Panc1 (cell line): ENCODE measurements at regions not wholly inside any gene's neighbourhood (a gene's known extent, or its start where the extent isn't known, plus 50 kb on each side); places are given as distances from the start of the nearest gene placed in this dataset.

Source experiments
- ATAC-seq: fragments of 200-7000 bp; cut with Tn5 transposase; 2 replicates; pipeline ENCODE4 v1.9.1; 2020; ENCODE audit warnings: mild to moderate bottlenecking, moderate library complexity
- BruUV-seq: library from RNA; stranded (reverse); fragments of 400-500 nt; replicated peaks from 2 replicates; lab custom pipeline; 2021; lab: Mats Ljungman, UMichigan
- CTCF ChIA-PET: fragments of 300-600 bp; sonication (Branson Sonifier 250); formaldehyde crosslinking; loops from one replicate; lab custom pipeline; 2022; ENCODE audit warnings: antibody characterized with exemption; lab: Charles Lee
- POLR2A ChIA-PET: fragments of 300-600 bp; sonication (Branson Sonifier 250); formaldehyde crosslinking; loops from one replicate; lab custom pipeline; 2022; ENCODE audit warnings: antibody characterized with exemption; lab: Charles Lee
- DNase-seq: peaks from one replicate; pipeline ENCODE4 v3.0.0-alpha.2; 2010; ENCODE audit warnings: low read depth, low spot score
- H3K27ac ChIP-seq: 2 replicates; pipeline ENCODE4 v1.5.1; 2011; ENCODE audit warnings: mild to moderate bottlenecking, low read length, inconsistent platforms
- H3K27me3 ChIP-seq: fragments of 200-500 bp; sonication (Bioruptor generic); 2 replicates; pipeline ENCODE4 v1.6.0; 2014; ENCODE audit warnings: low read length, inconsistent platforms; ENCODE audit not compliant: control insufficient read depth, insufficient read depth
- H3K36me3 ChIP-seq: fragments of 200-500 bp; sonication (Bioruptor generic); 2 replicates; pipeline ENCODE4 v1.5.1; 2014; ENCODE audit warnings: inconsistent platforms, mild to moderate bottlenecking, low read length, moderate library complexity; ENCODE audit not compliant: control insufficient read depth, insufficient read depth
- H3K4me1 ChIP-seq: 2 replicates; pipeline ENCODE4 v1.5.1; 2011; ENCODE audit warnings: inconsistent platforms, mild to moderate bottlenecking, low read length, moderate library complexity; ENCODE audit not compliant: control insufficient read depth, insufficient read depth
- H3K4me3 ChIP-seq, 2 experiments: 2 replicates each; pipeline ENCODE4 v1.5.1; 2011 to 2012; ENCODE audit warnings: low read depth in 2 of 2, low read length in 2 of 2, mild to moderate bottlenecking in 2 of 2, inconsistent platforms in 1 of 2, moderate library complexity in 1 of 2
- H3K9me3 ChIP-seq: fragments of 200-500 bp; sonication (Bioruptor generic); 2 replicates; pipeline ENCODE4 v1.5.1; 2014; ENCODE audit warnings: low read depth, mild to moderate bottlenecking, inconsistent platforms, low read length, moderate library complexity; ENCODE audit not compliant: control insufficient read depth, insufficient read depth
- CTCF ChIP-seq: fragments of 450-650 bp; IDR thresholded peaks from 2 replicates; pipeline ENCODE4 v1.5.1; 2017; ENCODE audit warnings: mild to moderate bottlenecking
- POLR2AphosphoS5 ChIP-seq: IDR thresholded peaks from 2 replicates; pipeline ENCODE4 v1.6.1; 2012; ENCODE audit warnings: mild to moderate bottlenecking, low read depth, low read length, moderate library complexity
- REST ChIP-seq, 2 experiments: IDR thresholded peaks; 2 replicates each; pipeline ENCODE4 v1.6.1; 2011 to 2012; ENCODE audit warnings: low read depth in 2 of 2, control low read depth in 1 of 2, low read length in 1 of 2, mild to moderate bottlenecking in 1 of 2, moderate library complexity in 1 of 2; ENCODE audit not compliant: insufficient read depth in 1 of 2
- SIN3A ChIP-seq: IDR thresholded peaks from 2 replicates; pipeline ENCODE4 v1.6.1; 2012; ENCODE audit warnings: low read depth, mild to moderate bottlenecking, low read length, moderate library complexity, borderline replicate concordance; ENCODE audit not compliant: insufficient read depth
- TCF7L2 ChIP-seq: IDR thresholded peaks from 2 replicates; pipeline ENCODE4 v1.6.1; 2011; ENCODE audit warnings: mild to moderate bottlenecking, low read depth, low read length, inconsistent platforms
- in situ Hi-C: cut with HindIII; loops from 2 replicates; pipeline ENCODE4 v1.10.0; 2016; ENCODE audit warnings: low sequenced_read_pairs, low pct_unique_long_range_greater_than_20kb
- intact Hi-C: fragments of 100-400 bp; cut with micrococcal nuclease; formaldehyde crosslinking; loops from one replicate; pipeline ENCODE4 v1.10.0; 2022; ENCODE audit not compliant: unreplicated experiment

GRCh38 chr16:6165330-6165979, 1067.9 kb upstream of the EEF2KMT start:
- CTCF ChIA-PET: interaction anchor here (0.8 kb wide), 1 partner anchor 150 kb away, joined by 3 read pairs; no protein-coding TSS in a partner anchor
- in situ Hi-C loops: no loop called here
- ATAC-seq (no peak), DNase-seq (no peak)
- TF ChIP-seq CTCF: peak; percentile 33; the same call in 1 of the 2 replicates
- TF ChIP-seq SIN3A: no peak
- intact Hi-C loops: loop anchor here (10.0 kb wide), 1 partner anchor 141 kb away; no protein-coding TSS in a partner anchor
- no peak overlapping the region for H3K27ac ChIP-seq
- no peak overlapping the region for H3K4me3 ChIP-seq
- no peaks in the 10 kb centered on the region for H3K36me3 ChIP-seq
- no peaks in the 10 kb centered on the region for H3K4me1 ChIP-seq
- POLR2A ChIA-PET: no interaction called here
- no peaks in the 10 kb centered on the region for H3K9me3 ChIP-seq
- BruUV-seq: no TSS peak
- H3K27me3 ChIP-seq: no peaks in the 10 kb centered on the region

- ATAC-seq (no peak), DNase-seq (no peak)
- intact Hi-C loops (loop anchor here (10.0 kb wide), 1 partner anchor 136 kb away; no protein-coding TSS in a partner anchor), in situ Hi-C loops (no loop called here)
- no peaks in the 10 kb centered on the region for H3K9me3 ChIP-seq
- BruUV-seq: no TSS peak
- H3K27ac ChIP-seq: no peak overlapping the region
- TF ChIP-seq REST (IDR thresholded peaks at IDR 0.05; ENCODE audit: insufficient read depth in 1 of 2, low read depth in 2 of 2, low read length in 1 of 2): no peak
- TF ChIP-seq POLR2AphosphoS5: no peak
- no peak for TF ChIP-seq SIN3A
- TF ChIP-seq TCF7L2: no peak
- TF ChIP-seq CTCF: no peak
- CTCF ChIA-PET: no interaction called here
- no peak overlapping the region for H3K4me3 ChIP-seq
- H3K27me3 ChIP-seq: no peaks in the 10 kb centered on the region
- no peaks in the 10 kb centered on the region for H3K4me1 ChIP-seq
- POLR2A ChIA-PET: interaction anchor here (0.5 kb wide), 1 partner anchor 9 kb away, joined by 6 read pairs; no protein-coding TSS in a partner anchor
- H3K36me3 ChIP-seq: no peaks in the 10 kb centered on the region
These were observed 1063.3 kb upstream of the EEF2KMT start for GRCh38 chr16:6160871-6161270.
